ENCODE measurements at regions not wholly inside any gene's neighbourhood (a gene's known extent, or its start where the extent isn't known, plus 50 kb on each side); places are given as distances from the start of the nearest gene placed in this dataset.

DNA sequence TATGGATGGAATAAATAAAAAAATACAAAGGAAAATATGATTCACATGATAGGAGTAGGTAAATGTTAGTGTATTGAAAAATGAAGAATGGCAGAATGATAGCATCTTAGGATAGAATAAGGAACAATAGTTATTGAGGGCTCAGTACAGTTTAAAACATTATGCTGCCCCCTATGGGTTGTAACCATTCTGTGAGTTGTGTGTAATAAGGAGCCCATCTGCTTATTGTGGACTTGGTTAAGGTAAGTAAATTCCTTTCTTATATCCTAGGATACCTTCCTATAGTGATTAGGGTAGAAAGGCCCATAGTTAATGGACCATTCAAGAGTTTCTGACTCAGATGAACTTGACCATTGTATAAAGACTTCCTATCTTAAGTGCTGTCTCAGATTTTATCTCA is 195.8 kb downstream of the PDHA2 start:
- Histone ChIP-seq H3K9me3 (peaks cover 0 to 5% (median 0%) of the 10 kb centered on the region in 12 donors), H3K27ac (no peak overlapping the region), H3K36me3 (no peaks in the 10 kb centered on the region), H3K4me3 (no peak overlapping the region), H3K27me3 (no peaks in the 10 kb centered on the region), H3K4me1 (no peaks in the 10 kb centered on the region)
- TF ChIP-seq, protein P1, sequence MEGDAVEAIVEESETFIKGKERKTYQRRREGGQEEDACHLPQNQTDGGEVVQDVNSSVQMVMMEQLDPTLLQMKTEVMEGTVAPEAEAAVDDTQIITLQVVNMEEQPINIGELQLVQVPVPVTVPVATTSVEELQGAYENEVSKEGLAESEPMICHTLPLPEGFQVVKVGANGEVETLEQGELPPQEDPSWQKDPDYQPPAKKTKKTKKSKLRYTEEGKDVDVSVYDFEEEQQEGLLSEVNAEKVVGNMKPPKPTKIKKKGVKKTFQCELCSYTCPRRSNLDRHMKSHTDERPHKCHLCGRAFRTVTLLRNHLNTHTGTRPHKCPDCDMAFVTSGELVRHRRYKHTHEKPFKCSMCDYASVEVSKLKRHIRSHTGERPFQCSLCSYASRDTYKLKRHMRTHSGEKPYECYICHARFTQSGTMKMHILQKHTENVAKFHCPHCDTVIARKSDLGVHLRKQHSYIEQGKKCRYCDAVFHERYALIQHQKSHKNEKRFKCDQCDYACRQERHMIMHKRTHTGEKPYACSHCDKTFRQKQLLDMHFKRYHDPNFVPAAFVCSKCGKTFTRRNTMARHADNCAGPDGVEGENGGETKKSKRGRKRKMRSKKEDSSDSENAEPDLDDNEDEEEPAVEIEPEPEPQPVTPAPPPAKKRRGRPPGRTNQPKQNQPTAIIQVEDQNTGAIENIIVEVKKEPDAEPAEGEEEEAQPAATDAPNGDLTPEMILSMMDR (IDR thresholded peaks at IDR 0.05): peak in 11 of 12 donors; percentile 9 to 56 (median 35)
- no peak for TF ChIP-seq POLR2A (IDR thresholded peaks at IDR 0.05)
- intact Hi-C loops (cut with DNase I): loop anchor here in 3 of 10 donors (5.0 to 10.0 kb wide), 3 partner anchors 521 to 871 kb away; no protein-coding TSS in a partner anchor
- DNase-seq (no peak), ATAC-seq (no peak)

DNA sequence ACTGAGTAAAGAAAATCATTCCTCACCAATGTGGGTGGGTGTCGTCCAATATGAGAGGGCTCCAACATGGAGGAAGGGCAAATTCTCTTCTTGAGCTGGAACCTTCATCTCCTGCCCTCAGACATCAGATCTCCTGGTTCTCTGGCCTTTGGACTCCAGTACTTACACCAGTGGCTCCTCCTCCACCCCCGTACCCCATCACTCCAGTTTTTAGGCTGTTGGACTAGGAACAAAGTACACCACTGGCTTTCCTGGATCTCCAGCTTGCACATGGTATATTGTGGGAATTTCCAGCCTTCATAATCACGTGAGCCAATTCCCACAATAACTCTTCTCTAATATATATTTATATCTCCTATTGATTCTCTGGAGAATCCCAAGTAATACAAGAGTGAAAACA is 196.9 kb downstream of the PDHA2 start:
- TF ChIP-seq POLR2A (IDR thresholded peaks at IDR 0.05): no peak
- TF ChIP-seq, protein P1 (IDR thresholded peaks at IDR 0.05): no peak
- DNase-seq (no peak), ATAC-seq (no peak)
- H3K27ac ChIP-seq: no peak overlapping the region
- H3K9me3 ChIP-seq: peaks cover 0 to 5% (median 0%) of the 10 kb centered on the region in 12 donors
- no peaks in the 10 kb centered on the region for H3K36me3 ChIP-seq
- H3K4me3 ChIP-seq: peak overlapping the region in 1 of 12 donors; percentile 13
- 56 to 83% (median 72%) methylated on average over 3 of the region's 3 CpGs for WGBS, 4 donors
- H3K4me1 ChIP-seq: no peaks in the 10 kb centered on the region
- intact Hi-C loops (cut with DNase I): loop anchor here in 3 of 10 donors (5.0 to 10.0 kb wide), 3 partner anchors 522 to 872 kb away; no protein-coding TSS in a partner anchor
- no peaks in the 10 kb centered on the region for H3K27me3 ChIP-seq

DNA sequence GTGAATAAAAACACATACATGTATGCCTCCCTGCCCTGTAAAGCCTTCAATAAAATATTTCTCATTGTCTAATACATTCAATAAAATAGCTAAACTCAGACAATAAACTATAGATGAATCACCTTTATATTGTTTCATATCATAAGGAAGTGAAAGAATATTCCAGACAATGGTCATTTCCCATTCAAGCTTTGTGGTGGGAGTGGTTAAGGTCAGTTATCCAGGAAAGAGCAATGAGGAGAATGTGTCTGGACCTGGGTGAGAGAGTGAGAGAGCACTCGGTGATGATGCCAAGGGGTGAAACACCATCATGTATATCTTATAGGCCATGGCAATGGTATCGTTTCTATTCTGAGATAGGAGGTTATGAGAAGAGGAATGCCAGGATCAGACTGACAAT is 197.8 kb downstream of the PDHA2 start:
- H3K27me3 ChIP-seq: no peaks in the 10 kb centered on the region
- H3K36me3 ChIP-seq: no peaks in the 10 kb centered on the region
- no peak overlapping the region for H3K27ac ChIP-seq
- ATAC-seq: no peak
- no peak for TF ChIP-seq POLR2A (IDR thresholded peaks at IDR 0.05)
- TF ChIP-seq, protein P1 (IDR thresholded peaks at IDR 0.05): no peak
- no peak for DNase-seq
- H3K9me3 ChIP-seq: peaks cover 0 to 5% (median 0%) of the 10 kb centered on the region in 12 donors
- no peaks in the 10 kb centered on the region for H3K4me1 ChIP-seq
- H3K4me3 ChIP-seq: no peak overlapping the region
- 64 to 82% (median 70%) methylated on average over 2 of the region's 2 CpGs for WGBS, 4 donors
- intact Hi-C loops (cut with DNase I): loop anchor here in 3 of 10 donors (5.0 to 10.0 kb wide), 3 partner anchors 523 to 873 kb away; no protein-coding TSS in a partner anchor

DNA sequence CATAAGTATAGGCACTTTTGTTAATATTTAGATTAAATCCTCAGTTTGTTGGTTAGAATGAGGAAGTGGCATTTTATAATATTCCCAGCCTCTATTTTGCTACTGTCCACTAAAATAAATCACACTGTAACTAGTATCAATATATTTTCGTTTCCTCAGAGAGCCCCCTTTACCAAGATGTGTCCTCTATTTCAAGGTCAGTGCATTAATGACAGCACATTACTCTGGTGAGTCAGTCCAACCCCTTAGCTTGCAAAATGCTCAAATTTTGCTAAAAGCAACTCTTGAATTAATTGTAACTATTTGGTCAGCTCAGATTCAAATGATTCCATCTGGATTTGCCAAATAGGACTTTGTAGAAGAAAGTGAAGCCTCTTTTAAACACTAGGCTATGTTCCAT is 199.3 kb downstream of the PDHA2 start:
- Histone ChIP-seq H3K9me3 (no peaks in the 10 kb centered on the region), H3K36me3 (no peaks in the 10 kb centered on the region), H3K27ac (no peak overlapping the region), H3K27me3 (no peaks in the 10 kb centered on the region), H3K4me3 (no peak overlapping the region), H3K4me1 (no peaks in the 10 kb centered on the region)
- ATAC-seq (no peak), DNase-seq (no peak)
- intact Hi-C loops (cut with DNase I): loop anchor here in 3 of 10 donors (5.0 to 10.0 kb wide), 3 partner anchors 524 to 874 kb away; no protein-coding TSS in a partner anchor
- 42 to 48% (median 46%) methylated on average over 1 of the region's 1 CpG for WGBS, 4 donors
- TF ChIP-seq POLR2A (IDR thresholded peaks at IDR 0.05): no peak
- TF ChIP-seq, protein P1 (IDR thresholded peaks at IDR 0.05): no peak
